T-helper 1 cell treated with Interleukin-12 subunit alpha and Interleukin-12 subunit beta and Interleukin-4 antibody, amounts not matched to agents 30 ng/mL and 1 ng/mL, for 36 hours (primary cell): ENCODE measurements at regions not wholly inside any gene's neighbourhood (a gene's known extent, or its start where the extent isn't known, plus 50 kb on each side); places are given as distances from the start of the nearest gene placed in this dataset.

ENCODE experiments used
- intact Hi-C: fragments of 100-400 bp; cut with micrococcal nuclease; formaldehyde crosslinking; loops from one replicate; pipeline ENCODE4 v1.15.1; 2024

DNA sequence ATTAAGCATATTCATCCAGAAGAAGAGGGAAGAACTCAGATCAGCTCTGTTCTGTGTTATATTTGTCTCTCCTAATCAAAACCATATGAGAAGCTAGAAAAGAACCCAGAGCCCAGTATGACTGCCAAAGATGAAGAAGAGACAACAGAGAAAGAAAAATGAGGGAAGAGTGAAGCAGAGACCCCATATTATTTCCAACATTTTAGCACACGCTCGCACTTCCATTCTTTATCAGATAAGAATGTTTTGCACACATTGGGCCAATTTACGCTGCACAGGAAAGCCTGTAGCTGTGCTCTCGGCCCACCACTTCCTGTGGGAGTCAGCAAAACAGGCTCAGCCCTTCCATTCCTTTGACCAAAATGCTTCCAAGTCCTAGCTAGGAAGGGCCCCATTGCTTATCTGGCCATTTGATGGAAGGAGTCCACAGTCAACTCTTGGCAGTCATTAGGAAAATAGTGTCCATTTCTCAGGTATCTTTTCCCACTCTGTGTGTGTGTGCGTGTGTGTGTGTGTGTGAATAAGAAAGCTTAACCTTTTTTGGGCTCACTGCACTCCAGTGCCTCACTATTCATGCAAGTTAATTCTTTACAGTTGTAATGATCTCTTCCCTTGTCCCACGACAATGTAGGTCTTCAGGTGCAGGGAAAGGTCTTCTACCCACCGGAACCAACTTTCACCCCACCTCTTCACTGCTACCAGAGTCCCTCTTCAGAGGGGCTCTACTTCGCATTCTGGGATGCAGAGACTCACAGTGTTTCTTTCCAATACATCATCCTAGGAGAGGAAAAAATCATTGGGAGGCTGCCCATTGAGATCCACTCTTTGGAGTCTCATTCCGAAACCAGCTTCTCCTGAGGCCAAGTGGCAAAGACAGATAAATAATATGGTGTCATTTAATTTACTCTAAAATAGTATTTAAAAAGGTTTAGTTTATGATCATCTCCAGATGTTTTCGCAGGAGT is 237.5 kb downstream of the COG6 start:
- intact Hi-C loops = loop anchor here (5.0 kb wide), 1 partner anchor 116 kb away; no protein-coding TSS in a partner anchor

DNA sequence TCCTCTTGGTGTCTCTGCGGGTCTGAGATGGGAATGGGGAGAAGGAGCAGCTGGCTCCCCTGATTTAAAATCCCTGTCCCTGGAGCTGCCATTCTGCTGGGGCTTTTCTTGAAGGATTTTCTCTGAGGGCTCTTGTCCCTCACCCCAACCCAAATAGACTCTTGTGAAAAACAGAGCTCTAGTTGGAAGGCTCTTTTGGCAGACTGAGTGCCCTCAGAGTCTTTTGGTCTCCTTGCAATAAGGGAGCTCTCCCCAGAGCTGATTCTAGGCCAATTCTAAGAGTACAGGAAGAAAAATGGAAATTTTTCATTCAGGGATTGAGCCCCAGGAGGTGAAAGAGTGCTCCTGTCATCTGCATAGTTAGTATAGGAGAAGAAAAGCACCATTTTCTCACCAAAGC is 238.3 kb downstream of the COG6 start:
- intact Hi-C loops = loop anchor here (5.0 kb wide), 1 partner anchor 117 kb away; no protein-coding TSS in a partner anchor

- intact Hi-C loops = loop anchor here (5.0 kb wide), 1 partner anchor 117 kb away; no protein-coding TSS in a partner anchor
Observed at GRCh38 chr13:39894586-39894985, 239.1 kb downstream of the COG6 start.

- intact Hi-C loops = no loop called here
Observed at GRCh38 chr13:39895254-39895653, 239.8 kb downstream of the COG6 start.

- intact Hi-C loops = no loop called here
Observed at GRCh38 chr13:39897636-39898035, 242.2 kb downstream of the COG6 start.

- intact Hi-C loops = no loop called here
Observed at GRCh38 chr13:39900106-39900750, 244.8 kb downstream of the COG6 start.

DNA sequence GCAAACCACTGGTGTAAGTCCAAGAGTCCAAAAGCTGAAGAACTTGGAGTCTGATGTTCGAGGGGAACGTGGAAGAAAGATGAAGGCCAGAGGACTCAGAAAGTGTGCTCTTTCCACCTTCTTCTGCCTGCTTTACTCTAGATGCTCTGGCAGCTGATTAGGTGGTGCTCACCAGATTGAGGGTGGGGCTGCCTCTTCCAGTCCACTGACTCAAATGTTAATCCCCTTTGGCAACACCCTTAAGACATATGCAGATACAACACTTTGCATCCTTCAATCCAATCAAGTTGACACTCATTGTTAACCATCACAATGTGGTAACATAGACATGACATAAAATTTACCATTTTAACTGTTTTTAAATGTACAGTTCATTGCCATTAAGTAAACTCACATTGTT is 249.5 kb downstream of the COG6 start:
- intact Hi-C loops = no loop called here

- intact Hi-C loops = no loop called here
Observed at GRCh38 chr13:39909634-39910033, 254.2 kb downstream of the COG6 start.

DNA sequence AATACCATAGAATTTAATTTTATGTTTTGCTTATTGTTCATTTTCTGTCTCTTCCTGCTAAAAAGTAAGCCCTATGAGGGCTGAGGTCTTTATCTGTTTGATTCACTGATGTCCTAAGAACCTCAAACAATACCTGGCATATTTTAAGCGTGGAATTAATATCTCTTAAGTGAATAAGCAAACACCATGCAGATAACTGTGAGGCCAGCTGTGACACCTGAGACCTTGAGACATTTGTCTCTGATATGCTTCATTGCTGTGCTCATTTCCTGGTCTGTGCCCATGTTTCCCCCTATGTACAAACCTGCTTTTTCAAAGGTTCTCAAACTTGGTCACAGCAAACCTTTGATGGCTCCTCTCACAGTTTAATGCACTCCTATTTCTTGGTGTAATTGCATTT is 254.6 kb downstream of the COG6 start:
- intact Hi-C loops = no loop called here

DNA sequence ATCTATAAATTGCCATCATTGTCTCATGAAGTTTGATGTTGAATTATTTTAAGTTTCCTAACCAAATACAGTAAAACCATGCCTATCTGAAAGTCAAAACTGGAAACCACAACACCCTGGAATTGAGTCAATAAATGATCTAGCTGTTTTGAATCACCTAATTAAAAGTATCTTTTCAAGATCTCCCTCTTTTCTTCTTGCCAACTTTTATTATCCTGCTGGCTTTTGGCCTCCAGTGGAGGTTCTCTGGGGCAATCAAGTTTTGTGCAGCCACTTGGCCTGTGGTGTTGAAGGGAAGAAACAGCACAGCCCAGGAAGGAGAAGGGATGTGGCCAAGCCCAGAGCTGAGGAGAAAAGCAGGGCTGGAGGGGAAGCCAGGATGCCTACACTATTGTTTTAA is 255.4 kb downstream of the COG6 start:
- intact Hi-C loops = no loop called here

DNA sequence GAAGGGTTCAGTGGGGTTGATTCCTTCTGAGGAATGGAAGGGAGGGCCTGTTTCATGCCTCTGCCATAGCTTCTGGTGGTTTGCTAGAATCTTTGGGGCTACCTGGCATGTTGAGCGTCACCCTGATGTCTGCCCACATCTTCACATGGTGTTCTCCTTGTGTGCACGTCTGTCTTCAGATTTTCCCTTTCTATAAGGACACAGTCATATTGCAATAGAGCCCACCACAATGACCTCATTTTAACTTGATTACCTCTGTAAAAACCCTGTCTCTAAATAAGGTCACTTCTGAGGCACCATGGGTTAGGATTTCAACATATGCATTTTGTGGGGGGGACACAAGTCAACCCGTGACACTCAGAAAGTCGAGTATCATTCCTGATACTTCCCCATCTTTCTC is 257.9 kb downstream of the COG6 start:
- intact Hi-C loops = no loop called here

DNA sequence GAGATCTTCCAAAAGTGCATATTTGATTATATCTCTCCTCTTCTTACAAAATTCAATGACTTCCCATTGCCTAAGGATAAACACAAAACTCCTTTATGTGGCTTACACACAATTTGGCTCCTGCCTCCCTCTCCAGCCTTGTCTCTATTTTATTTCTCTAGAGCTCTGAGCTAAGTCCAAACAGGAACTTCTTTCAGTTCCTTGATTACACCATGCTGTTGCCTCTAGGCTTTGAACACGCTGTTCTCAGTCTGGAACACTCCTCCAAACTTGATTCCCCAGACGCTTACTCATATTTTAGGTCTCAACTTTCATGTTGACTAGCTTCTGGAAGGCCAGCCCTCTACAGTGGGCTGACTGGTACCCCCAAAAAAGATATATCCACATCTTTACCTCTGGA is 258.5 kb downstream of the COG6 start:
- intact Hi-C loops = no loop called here

GRCh38 chr13:39915418-39915817 is 260.0 kb downstream of the COG6 start:
- intact Hi-C loops = no loop called here

GRCh38 chr13:39916330-39916729 is 260.9 kb downstream of the COG6 start:
- intact Hi-C loops = no loop called here

DNA sequence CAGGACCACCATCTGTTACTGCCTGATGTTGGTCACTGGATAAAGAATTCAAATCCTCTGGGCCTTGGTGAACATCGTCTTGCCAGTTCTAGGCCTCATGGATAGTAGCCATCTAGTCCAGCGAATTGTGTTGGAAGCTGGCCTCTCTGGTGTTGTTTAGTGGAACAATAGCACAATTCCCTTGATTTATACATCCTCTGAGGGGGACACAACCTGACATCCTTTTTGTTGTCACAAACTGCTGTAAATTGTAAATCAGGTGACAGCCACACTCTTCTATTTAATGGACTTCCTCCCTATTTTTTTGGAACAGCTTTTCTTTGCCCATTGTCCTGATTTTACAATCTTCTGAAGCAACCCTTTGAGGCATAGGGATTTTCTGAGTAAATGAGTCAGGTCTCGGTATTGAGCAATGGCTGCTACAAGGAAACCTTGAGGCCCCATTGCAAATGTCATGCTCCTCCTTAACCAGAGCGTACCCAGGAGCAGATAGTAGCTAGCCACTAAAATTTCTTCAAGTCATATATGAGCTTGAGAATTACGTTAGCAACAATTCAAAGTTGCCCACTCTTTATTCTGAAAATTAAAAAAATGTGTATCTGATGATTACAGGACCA is 263.3 kb downstream of the COG6 start:
- intact Hi-C loops = no loop called here

DNA sequence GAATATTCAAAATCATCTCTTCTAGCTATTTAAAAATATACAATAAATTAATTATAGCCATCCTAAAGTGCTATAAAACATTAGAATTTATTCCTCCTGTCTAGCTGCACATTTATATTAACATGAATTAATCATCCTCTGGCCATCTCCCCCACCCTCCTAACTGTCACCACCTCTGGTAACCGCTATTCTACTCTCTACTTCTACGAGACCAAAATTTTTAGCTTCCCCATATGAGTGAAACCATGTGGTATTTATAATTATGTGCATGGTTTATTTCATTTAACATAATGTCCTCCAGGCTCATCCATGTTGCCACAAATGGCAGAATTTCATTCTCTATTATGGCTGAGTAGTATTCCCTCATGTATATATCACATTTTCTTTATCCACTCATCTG is 265.2 kb downstream of the COG6 start:
- intact Hi-C loops = no loop called here

GRCh38 chr13:39926345-39926744 is 270.9 kb downstream of the COG6 start:
- intact Hi-C loops = no loop called here

- intact Hi-C loops = no loop called here
Observed at GRCh38 chr13:39928261-39928660, 272.8 kb downstream of the COG6 start.

- intact Hi-C loops = no loop called here
Observed at GRCh38 chr13:39929583-39929982, 274.1 kb downstream of the COG6 start.

DNA sequence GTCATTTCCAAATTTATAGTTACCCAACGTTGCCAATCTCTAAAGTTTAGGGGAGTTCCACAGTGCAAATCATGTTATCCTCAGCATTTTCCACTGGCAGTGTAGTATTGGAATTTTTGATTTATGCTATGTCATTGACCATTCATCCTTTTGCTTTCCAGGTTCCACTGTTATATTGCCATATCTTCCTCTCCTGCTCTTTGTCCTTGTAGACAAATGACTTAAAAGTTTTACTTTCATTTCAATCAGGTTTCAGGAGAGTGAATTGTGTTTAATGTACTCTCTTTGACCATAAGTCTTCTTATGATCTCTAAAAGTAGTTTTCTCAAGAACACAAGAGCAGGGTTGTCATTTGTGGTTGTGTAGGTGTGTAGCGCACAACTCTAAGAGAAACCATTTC is 274.6 kb downstream of the COG6 start:
- intact Hi-C loops = no loop called here

GRCh38 chr13:39930544-39931444 is 275.3 kb downstream of the COG6 start:
- intact Hi-C loops = no loop called here
